ENCODE measurements at regions not wholly inside any gene's neighbourhood (a gene's known extent, or its start where the extent isn't known, plus 50 kb on each side); places are given as distances from the start of the nearest gene placed in this dataset.

DNA sequence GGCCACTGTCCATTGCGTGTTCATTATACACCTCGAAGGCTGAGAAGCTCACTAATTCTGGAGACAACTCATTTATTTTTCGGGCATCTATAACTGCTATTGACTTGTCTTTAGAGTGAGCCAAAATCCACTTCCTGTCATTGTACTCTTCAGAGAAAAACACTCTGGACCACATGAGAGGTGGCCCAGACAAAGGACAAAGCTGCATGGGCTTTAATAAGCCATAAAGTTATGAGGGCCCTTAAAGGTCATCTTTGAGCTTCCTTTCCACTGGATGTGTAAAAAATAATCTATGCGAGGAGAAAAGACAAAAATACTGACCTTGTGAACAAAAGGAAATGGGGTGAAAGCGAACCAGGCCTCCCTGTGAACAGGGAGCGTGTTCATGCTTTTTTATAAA lies 63.5 kb upstream of the ZC3H12C start:
- DNase-seq (ENCODE audit: insufficient read length, low spot score) (no peak), FAIRE-seq (no peak)
- no peak for TF ChIP-seq PAX5 (IDR thresholded peaks at IDR 0.05; ENCODE audit: insufficient read depth, low read length, severe bottlenecking)
- TF ChIP-seq POU2F2 (IDR thresholded peaks at IDR 0.05; ENCODE audit: low read depth, low read length) = no peak
- no peak for TF ChIP-seq POLR2A (IDR thresholded peaks at IDR 0.05; ENCODE audit: low read depth, low read length)
- TF ChIP-seq SPI1 (IDR thresholded peaks at IDR 0.05; ENCODE audit: low read depth, low read length) = no peak
- TF ChIP-seq TAF1 (IDR thresholded peaks at IDR 0.05; ENCODE audit: low read depth, low read length) = no peak
- TF ChIP-seq POLR2AphosphoS5 (IDR thresholded peaks at IDR 0.05; ENCODE audit: low read depth, low read length) = no peak

DNA sequence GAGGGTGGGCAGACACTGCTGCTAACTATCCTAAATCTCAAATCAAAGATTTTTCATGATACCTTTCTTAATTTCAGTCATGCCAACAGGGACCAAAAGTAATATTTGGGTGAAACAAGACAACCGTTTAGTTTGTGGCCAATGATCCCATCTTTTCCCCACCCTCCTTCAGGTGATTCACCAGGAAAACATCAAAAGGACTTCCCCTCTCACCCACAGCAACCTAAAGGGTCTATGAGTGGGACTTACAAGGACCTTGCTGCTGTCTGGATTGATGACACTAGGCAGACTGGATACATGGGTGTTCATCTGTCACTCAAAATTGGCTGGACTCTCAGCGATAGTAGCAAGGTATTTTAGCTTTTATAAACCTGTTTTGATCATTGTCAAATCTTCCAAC lies 62.0 kb upstream of the ZC3H12C start:
- TF ChIP-seq POLR2A (IDR thresholded peaks at IDR 0.05; ENCODE audit: low read depth, low read length) (no peak), TAF1 (IDR thresholded peaks at IDR 0.05; ENCODE audit: low read depth, low read length) (no peak), PAX5 (IDR thresholded peaks at IDR 0.05; ENCODE audit: insufficient read depth, low read length, severe bottlenecking) (no peak), POU2F2 (IDR thresholded peaks at IDR 0.05; ENCODE audit: low read depth, low read length) (no peak), POLR2AphosphoS5 (IDR thresholded peaks at IDR 0.05; ENCODE audit: low read depth, low read length) (no peak), SPI1 (IDR thresholded peaks at IDR 0.05; ENCODE audit: low read depth, low read length) (no peak)
- DNase-seq (ENCODE audit: insufficient read length, low spot score) (no peak), FAIRE-seq (no peak)

DNA sequence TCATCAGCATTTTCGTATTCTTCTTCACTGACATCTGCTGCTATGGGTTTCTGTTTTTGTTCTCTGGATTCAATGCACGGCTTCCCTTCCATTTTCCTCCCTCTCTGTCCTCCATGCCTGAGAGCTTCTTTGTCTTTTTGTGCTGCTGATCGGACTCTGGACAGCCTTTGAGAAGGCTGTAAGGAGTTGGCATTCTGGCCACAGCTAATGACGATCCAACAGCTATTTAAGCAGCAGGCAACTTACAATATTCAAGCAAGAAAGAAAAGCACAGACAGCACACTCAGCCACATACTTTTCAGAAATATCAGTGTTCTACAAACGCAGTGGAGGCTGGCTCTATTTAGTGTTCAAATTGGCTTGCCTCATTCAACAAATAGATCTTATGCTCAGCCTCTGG lies 60.9 kb upstream of the ZC3H12C start:
- TF ChIP-seq TAF1 (IDR thresholded peaks at IDR 0.05; ENCODE audit: low read depth, low read length) (no peak), POLR2A (IDR thresholded peaks at IDR 0.05; ENCODE audit: low read depth, low read length) (no peak), SPI1 (IDR thresholded peaks at IDR 0.05; ENCODE audit: low read depth, low read length) (no peak), POLR2AphosphoS5 (IDR thresholded peaks at IDR 0.05; ENCODE audit: low read depth, low read length) (no peak), PAX5 (IDR thresholded peaks at IDR 0.05; ENCODE audit: insufficient read depth, low read length, severe bottlenecking) (no peak), POU2F2 (IDR thresholded peaks at IDR 0.05; ENCODE audit: low read depth, low read length) (no peak)
- DNase-seq (ENCODE audit: insufficient read length, low spot score) (no peak), FAIRE-seq (no peak)

DNA sequence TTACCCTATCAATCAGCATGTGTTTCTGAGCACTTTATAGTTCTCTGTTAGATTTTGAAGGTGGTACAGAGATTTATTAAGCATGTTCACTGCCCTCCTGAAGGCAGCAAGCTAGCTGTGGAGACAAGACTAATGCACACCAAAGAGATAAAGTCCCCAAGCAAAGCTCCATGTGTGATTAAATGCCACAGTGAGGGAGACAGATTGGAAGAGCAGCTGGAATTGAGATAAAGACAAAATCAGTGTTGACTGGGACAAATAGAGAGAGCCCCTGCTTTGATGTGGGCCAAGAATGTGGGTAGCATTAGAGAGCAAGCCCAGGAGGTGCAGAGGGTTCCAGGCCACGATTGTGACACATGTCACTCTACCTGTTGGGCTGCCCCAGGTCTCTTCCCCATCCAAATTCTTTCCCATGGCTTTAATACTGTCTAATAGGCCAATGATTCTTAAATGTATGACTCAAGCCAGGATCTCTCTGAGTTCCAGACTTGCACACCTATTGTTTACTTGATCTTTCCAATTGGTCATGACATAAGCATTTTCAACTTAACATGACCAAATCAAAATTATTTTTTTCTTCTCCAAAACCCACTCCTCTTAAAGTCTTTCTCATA lies 60.1 kb upstream of the ZC3H12C start:
- TF ChIP-seq POLR2AphosphoS5 (IDR thresholded peaks at IDR 0.05; ENCODE audit: low read depth, low read length) (no peak), TAF1 (IDR thresholded peaks at IDR 0.05; ENCODE audit: low read depth, low read length) (no peak), POU2F2 (IDR thresholded peaks at IDR 0.05; ENCODE audit: low read depth, low read length) (no peak), SPI1 (IDR thresholded peaks at IDR 0.05; ENCODE audit: low read depth, low read length) (no peak), POLR2A (IDR thresholded peaks at IDR 0.05; ENCODE audit: low read depth, low read length) (no peak), PAX5 (IDR thresholded peaks at IDR 0.05; ENCODE audit: insufficient read depth, low read length, severe bottlenecking) (no peak)
- FAIRE-seq (no peak), DNase-seq (ENCODE audit: insufficient read length, low spot score) (no peak)

DNA sequence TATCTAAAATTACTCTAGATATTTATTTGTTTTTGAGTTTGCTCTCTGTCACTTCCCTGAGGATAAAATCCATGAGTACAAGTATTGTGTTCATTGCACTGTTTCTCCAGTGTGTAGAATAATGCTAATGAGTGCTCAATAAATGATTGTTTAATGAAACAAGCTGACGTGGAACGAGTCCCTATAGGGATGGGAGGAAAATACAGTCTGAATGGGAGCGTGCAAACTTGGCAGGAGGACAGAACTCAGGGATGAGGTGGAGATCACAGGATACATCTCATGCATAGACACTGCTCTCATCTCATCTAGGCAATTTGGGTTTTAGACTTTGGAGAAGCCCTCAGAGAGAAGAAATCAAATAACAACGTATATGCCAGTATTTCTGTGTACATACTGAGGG lies 58.4 kb upstream of the ZC3H12C start:
- no peak for TF ChIP-seq POLR2AphosphoS5 (IDR thresholded peaks at IDR 0.05; ENCODE audit: low read depth, low read length)
- TF ChIP-seq POU2F2 (IDR thresholded peaks at IDR 0.05; ENCODE audit: low read depth, low read length) = no peak
- no peak for TF ChIP-seq SPI1 (IDR thresholded peaks at IDR 0.05; ENCODE audit: low read depth, low read length)
- no peak for TF ChIP-seq PAX5 (IDR thresholded peaks at IDR 0.05; ENCODE audit: insufficient read depth, low read length, severe bottlenecking)
- no peak for TF ChIP-seq TAF1 (IDR thresholded peaks at IDR 0.05; ENCODE audit: low read depth, low read length)
- no peak for TF ChIP-seq POLR2A (IDR thresholded peaks at IDR 0.05; ENCODE audit: low read depth, low read length)
- DNase-seq (ENCODE audit: insufficient read length, low spot score) = no peak
- no peak for FAIRE-seq

DNA sequence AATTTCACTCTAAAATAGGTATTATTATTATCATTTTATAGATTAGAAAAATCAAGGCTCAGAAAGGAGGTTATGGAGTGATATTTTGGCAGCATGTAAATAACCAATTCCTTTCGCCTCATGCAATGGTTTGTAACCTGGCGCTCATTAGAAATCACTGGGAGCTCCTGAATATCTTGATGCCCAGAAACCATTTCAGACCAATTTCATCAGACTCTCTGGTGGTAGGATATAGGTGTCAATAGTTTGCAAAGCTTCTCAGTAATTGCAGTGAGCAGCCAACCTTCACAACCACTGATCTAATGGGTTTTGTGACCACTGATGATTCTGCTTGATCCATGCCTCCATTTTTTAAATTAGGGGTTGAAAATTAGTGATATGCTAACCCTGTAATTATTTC lies 57.8 kb upstream of the ZC3H12C start:
- TF ChIP-seq TAF1 (IDR thresholded peaks at IDR 0.05; ENCODE audit: low read depth, low read length) (no peak), POU2F2 (IDR thresholded peaks at IDR 0.05; ENCODE audit: low read depth, low read length) (no peak), POLR2AphosphoS5 (IDR thresholded peaks at IDR 0.05; ENCODE audit: low read depth, low read length) (no peak), SPI1 (IDR thresholded peaks at IDR 0.05; ENCODE audit: low read depth, low read length) (no peak), POLR2A (IDR thresholded peaks at IDR 0.05; ENCODE audit: low read depth, low read length) (no peak), PAX5 (IDR thresholded peaks at IDR 0.05; ENCODE audit: insufficient read depth, low read length, severe bottlenecking) (no peak)
- no peak for DNase-seq (ENCODE audit: insufficient read length, low spot score)
- no peak for FAIRE-seq

DNA sequence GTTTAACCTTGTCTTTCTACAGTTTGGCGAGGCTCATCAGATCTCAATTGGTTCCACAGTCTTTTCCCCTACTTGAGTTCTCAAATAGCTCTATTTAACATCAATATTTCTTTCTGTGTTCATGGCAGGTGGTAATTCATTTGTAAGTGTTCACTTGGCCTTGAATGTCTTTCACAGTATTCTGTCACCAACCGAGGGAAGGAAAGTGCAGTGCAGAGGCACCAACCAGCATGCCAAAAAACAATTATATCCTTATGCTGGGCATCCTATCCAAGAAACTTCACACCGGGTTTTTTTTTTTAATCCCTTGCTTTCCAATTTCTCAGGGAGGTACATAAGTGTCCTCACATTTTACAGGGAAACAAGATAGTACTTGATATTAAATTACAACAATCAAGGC lies 55.0 kb upstream of the ZC3H12C start:
- no peak for FAIRE-seq
- TF ChIP-seq POU2F2 (IDR thresholded peaks at IDR 0.05; ENCODE audit: low read depth, low read length) = no peak
- TF ChIP-seq POLR2A (IDR thresholded peaks at IDR 0.05; ENCODE audit: low read depth, low read length) = no peak
- no peak for DNase-seq (ENCODE audit: insufficient read length, low spot score)
